ENCODE measurements at regions not wholly inside any gene's neighbourhood (a gene's known extent, or its start where the extent isn't known, plus 50 kb on each side); places are given as distances from the start of the nearest gene placed in this dataset.

GRCh38 chr2:236858661-236859060 lies 227.0 kb upstream of the COPS8 start:
- no peak for DNase-seq

DNA sequence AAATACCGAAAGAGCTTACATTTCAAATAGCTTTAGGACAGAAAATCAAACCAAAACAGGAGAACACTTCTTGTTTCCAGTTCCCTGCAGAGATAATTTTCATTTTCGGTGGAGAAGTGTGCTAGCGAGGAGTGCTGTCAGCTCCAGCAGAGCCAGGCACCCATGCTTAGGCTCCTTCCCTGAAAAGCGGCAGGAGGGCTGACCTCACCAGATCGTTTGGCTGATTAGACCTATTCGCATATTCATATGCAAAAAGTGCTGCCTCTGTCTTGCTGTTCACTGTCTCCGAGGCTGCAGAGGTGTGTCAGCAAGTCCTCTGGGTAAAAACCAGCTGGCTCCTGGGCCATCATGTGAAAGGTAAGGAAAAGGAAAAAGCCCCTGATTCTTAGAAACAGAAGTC lies 225.8 kb upstream of the COPS8 start:
- DNase-seq, result no peak

- DNase-seq, result no peak
These were observed 224.4 kb upstream of the COPS8 start for GRCh38 chr2:236861196-236861875.

DNA sequence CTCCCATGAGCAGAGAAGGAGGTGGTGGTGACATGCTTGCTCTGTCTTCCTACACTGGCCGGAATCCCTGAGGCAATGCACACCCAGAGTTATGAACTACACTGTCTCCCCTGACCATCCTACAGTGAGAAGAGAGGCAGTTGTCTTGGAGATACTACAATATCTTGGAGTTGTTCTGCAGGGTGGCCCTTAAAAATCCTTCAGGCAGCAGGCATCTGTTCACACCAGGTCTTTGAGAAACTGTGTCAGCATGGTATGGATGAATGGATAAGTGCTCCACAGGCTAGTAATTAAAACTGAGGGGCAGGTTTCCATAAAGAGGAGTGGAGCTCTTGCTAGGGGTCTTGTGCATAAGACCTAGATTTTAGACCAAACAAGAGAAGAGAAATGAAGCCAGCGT lies 223.7 kb upstream of the COPS8 start:
- no peak for DNase-seq

DNA sequence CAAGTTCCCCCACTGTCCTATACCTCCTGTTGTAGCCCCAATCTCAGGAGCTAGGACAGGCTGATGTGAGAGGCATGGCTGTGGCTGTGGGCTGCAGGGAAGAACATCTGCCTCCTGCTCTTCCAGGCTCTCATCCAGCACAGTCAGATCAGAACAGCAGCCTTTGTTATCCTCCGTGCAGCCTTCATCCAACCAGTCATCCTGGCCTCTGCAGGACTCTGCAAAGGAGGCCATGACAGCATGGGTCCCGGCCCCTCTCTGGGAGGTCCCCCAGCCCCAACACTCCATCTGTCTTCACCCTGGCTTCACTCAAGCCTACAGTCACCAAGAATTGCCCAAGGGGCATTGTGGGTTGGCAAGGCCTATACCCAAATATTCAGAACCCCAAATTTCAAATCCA lies 223.2 kb upstream of the COPS8 start:
- no peak for DNase-seq

- no peak for DNase-seq
These were observed 222.5 kb upstream of the COPS8 start for GRCh38 chr2:236862961-236863728.

- no peak for DNase-seq
These were observed 222.0 kb upstream of the COPS8 start for GRCh38 chr2:236863729-236864126.

- no peak for DNase-seq
These were observed 220.6 kb upstream of the COPS8 start for GRCh38 chr2:236865052-236865451.

- no peak for DNase-seq
These were observed 218.9 kb upstream of the COPS8 start for GRCh38 chr2:236866542-236867340.

GRCh38 chr2:236867441-236868260 lies 218.0 kb upstream of the COPS8 start:
- no peak for DNase-seq

DNA sequence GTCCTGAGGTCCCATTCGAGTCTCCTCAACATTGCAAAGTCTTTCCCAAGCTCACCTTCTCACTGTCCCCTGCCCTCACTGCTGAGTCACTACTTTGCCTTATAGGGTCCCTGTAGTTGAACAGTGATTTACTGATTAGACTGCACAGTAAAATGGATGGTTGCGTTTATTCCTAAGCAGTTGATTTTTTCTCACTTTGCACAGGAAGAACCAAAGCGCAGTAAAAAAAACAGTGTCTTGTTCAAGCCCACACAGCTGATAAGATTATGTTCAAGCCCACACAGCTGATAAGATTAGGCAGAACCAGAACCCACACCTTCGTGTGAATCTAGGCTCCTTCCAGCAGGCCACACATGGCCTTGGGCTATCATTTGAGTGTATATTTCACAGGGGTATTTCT lies 215.3 kb upstream of the COPS8 start:
- DNase-seq, result no peak

- no peak for DNase-seq
These were observed 214.1 kb upstream of the COPS8 start for GRCh38 chr2:236871500-236872001.

GRCh38 chr2:236872015-236872414 lies 213.7 kb upstream of the COPS8 start:
- DNase-seq, result no peak

DNA sequence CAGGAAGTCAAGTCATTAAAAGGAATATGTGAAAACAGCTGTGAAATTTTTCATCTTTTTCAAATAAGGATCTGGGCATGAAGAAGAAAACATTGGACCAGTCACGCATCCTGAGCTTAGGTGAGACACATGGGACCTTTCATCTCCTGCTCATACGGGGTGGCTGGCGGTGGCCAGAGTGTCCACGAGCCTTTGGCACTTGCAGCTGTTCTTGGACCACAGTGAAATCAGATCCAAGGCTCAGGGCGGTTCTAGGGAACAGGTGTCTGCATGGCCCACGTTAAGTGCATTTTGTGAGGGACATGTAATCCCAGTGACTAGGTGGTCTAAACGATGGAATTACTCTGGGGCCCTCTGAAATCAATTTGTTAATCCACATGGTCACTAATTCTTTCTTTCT lies 212.7 kb upstream of the COPS8 start:
- DNase-seq, result no peak

DNA sequence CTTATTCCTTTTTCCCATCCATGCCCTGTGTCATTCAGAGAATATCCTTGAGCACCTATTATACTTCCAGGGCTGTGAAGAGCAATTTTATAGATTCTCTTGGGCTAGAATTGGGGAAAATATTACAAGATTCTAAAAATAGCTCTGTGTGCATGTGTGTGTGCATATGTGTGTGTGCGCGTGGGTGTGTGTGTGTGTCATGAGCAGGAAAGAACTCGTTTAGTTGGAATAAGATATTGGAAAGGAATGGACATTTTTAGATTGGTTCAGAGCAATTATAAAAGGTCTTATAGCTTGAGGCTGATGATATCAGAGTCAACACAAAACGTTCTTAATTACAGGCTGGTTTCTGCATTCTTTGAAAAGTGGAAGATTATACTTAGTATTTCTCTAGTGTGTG lies 212.1 kb upstream of the COPS8 start:
- no peak for DNase-seq

DNA sequence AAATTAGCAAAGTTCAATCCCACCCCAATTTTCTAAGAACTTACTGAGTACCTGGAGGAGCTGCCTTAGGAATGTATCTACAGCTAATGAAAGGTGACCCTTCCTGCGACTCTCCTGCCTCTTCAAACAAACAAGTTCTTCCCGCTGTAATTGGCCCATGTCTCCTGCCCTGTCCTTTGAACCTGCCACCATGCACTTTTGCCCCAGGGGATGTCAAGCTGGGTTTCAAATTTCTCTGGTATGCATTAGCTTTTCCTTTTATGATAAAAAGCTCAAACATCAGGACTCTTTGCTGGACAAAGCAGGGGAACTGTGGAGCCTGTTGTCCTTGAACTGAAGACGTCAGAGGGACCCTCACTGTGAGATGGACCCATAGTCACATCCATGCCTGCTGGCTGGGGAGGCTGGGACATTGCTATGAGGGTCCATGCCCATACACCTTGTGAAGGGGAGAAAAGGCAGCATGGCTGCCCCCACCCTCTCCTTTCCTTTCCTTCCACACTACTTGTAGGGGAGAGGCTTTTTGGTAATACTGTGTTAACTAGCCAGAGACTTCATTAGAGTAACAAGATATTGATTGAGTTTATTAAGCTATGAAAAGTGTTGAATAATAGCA lies 210.7 kb upstream of the COPS8 start:
- DNase-seq, result no peak

- DNase-seq, result no peak
These were observed 209.7 kb upstream of the COPS8 start for GRCh38 chr2:236875906-236876505.

GRCh38 chr2:236876642-236877041 lies 209.0 kb upstream of the COPS8 start:
- no peak for DNase-seq

GRCh38 chr2:236877972-236878371 lies 207.7 kb upstream of the COPS8 start:
- no peak for DNase-seq

DNA sequence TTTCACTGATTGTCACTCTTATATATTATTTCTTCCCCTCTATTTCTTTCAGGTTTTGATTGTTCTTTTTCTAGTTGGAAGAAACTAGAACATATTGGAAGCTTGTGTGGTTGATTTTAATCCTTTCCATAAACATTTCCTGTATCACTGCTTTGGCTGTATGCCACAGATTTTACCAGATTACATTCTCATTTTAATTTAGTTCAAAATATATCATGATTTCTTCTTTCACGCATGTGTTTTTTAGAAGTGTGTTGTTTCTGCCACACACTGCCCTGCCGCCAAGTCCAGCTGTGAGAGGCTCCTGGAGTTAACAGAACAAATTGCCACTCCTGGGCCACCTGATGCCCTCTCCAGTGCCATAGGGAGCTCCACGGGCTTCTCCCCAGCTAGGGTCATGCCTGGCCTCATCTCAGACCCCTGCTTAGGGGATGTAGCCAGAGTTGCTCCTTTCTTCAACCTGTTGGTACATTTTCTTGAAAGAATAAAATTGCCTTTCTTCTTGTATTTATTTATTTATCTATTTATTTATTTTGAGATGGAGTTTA lies 206.2 kb upstream of the COPS8 start:
- no peak for DNase-seq

- DNase-seq, result no peak
These were observed 203.6 kb upstream of the COPS8 start for GRCh38 chr2:236882074-236882473.

- DNase-seq, result no peak
These were observed 202.8 kb upstream of the COPS8 start for GRCh38 chr2:236882930-236883329.
